ENCODE measurements at regions not wholly inside any gene's neighbourhood (a gene's known extent, or its start where the extent isn't known, plus 50 kb on each side); places are given as distances from the start of the nearest gene placed in this dataset.
"Not testable (repeated sequence)": the region's sequence is repeated elsewhere in the genome, so short reads cannot be mapped to it uniquely, and the experiment has no call there.

- no peak for DNase-seq
These were observed 287.6 kb downstream of the MYCN start for GRCh38 chr2:16227811-16228462.

GRCh38 chr2:16226943-16227664, 286.8 kb downstream of the MYCN start:
- no peak for DNase-seq

- no peak for DNase-seq
These were observed 286.0 kb downstream of the MYCN start for GRCh38 chr2:16226381-16226780.

GRCh38 chr2:16225545-16225944, 285.2 kb downstream of the MYCN start:
- DNase-seq, result no peak

- DNase-seq, result no peak
These were observed 284.7 kb downstream of the MYCN start for GRCh38 chr2:16225071-16225470.

- DNase-seq, result no peak
These were observed 284.1 kb downstream of the MYCN start for GRCh38 chr2:16224298-16225045.

- DNase-seq, result no peak
These were observed 283.5 kb downstream of the MYCN start for GRCh38 chr2:16223841-16224177.

GRCh38 chr2:16223161-16223840, 283.0 kb downstream of the MYCN start:
- no peak for DNase-seq

- no peak for DNase-seq
These were observed 282.0 kb downstream of the MYCN start for GRCh38 chr2:16222326-16222725.

- DNase-seq, result no peak
These were observed 281.2 kb downstream of the MYCN start for GRCh38 chr2:16221461-16222010.

GRCh38 chr2:16219292-16219975, 279.1 kb downstream of the MYCN start:
- DNase-seq, result no peak

- DNase-seq, result no peak
These were observed 278.3 kb downstream of the MYCN start for GRCh38 chr2:16218625-16219024.

GRCh38 chr2:16218161-16218560, 277.8 kb downstream of the MYCN start:
- DNase-seq, result no peak

GRCh38 chr2:16217741-16218140, 277.4 kb downstream of the MYCN start:
- DNase-seq, result not testable (repeated sequence)

GRCh38 chr2:16217291-16217690, 276.9 kb downstream of the MYCN start:
- no peak for DNase-seq

- no peak for DNase-seq
These were observed 276.2 kb downstream of the MYCN start for GRCh38 chr2:16216558-16216945.

GRCh38 chr2:16215902-16216557, 275.7 kb downstream of the MYCN start:
- no peak for DNase-seq

- no peak for DNase-seq
These were observed 274.5 kb downstream of the MYCN start for GRCh38 chr2:16214861-16215260.

GRCh38 chr2:16214391-16214790, 274.0 kb downstream of the MYCN start:
- DNase-seq, result no peak

- DNase-seq, result no peak
These were observed 272.0 kb downstream of the MYCN start for GRCh38 chr2:16212321-16212720.

GRCh38 chr2:16211341-16211740, 271.0 kb downstream of the MYCN start:
- DNase-seq, result no peak

GRCh38 chr2:16210841-16211240, 270.5 kb downstream of the MYCN start:
- no peak for DNase-seq
